Adrenal gland (tissue), 5 donors: ENCODE measurements at regions not wholly inside any gene's neighbourhood (a gene's known extent, or its start where the extent isn't known, plus 50 kb on each side); places are given as distances from the start of the nearest gene placed in this dataset.

Experiments
- POLR2A ChIP-seq, 2 donors: fragments of 450-650 bp; IDR thresholded peaks; one replicate each; pipeline ENCODE4 v1.6.1; 2017; ENCODE audit warnings: antibody characterized with exemption in 2 of 2, mild to moderate bottlenecking in 2 of 2, moderate library complexity in 1 of 2
- TF ChIP-seq, protein P1 (sequence below), 6 experiments: fragments of 450-650 bp in 4 of 6; fragments of 200-600 bp in 2 of 6; sonication (generic) in 1 of 6; IDR thresholded peaks; 1 replicate in 5 of 6; 2 replicates in 1 of 6; pipeline versions ENCODE4 v1.5.1 to v1.8.0; 2016 to 2021; ENCODE audit warnings: antibody characterized with exemption in 6 of 6, mild to moderate bottlenecking in 2 of 6, moderate library complexity in 1 of 6
- donor health status: DM: no; HTN: no; CAD: no.

DNA sequence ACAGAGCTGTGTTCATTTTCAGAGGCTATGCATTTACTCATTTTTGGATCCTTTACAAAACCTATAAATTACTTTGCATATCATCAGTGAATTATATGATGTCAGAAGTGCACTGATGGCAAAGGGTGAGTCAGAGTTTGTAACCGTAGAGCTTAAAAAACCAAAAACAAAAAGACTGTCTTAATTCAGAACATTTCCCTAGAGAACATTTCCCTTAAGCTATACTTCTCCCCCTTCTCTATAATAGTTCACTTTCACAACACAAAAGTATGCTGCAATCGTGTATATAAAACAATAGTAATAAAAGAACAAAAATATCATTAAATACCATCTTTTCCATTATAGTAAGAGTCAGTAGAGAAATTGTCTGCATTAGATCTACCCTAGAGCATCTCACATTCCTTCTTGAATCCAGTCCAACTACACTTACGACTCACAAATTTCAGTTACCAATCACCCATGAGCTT is 934.9 kb downstream of the LRFN5 start:
- no peak for TF ChIP-seq POLR2A (IDR thresholded peaks at IDR 0.05)
- TF ChIP-seq, protein P1, sequence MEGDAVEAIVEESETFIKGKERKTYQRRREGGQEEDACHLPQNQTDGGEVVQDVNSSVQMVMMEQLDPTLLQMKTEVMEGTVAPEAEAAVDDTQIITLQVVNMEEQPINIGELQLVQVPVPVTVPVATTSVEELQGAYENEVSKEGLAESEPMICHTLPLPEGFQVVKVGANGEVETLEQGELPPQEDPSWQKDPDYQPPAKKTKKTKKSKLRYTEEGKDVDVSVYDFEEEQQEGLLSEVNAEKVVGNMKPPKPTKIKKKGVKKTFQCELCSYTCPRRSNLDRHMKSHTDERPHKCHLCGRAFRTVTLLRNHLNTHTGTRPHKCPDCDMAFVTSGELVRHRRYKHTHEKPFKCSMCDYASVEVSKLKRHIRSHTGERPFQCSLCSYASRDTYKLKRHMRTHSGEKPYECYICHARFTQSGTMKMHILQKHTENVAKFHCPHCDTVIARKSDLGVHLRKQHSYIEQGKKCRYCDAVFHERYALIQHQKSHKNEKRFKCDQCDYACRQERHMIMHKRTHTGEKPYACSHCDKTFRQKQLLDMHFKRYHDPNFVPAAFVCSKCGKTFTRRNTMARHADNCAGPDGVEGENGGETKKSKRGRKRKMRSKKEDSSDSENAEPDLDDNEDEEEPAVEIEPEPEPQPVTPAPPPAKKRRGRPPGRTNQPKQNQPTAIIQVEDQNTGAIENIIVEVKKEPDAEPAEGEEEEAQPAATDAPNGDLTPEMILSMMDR (IDR thresholded peaks at IDR 0.05): no peak
